Stimulated activated naive CD4-positive, alpha-beta T cell (primary cell): ENCODE measurements at regions not wholly inside any gene's neighbourhood (a gene's known extent, or its start where the extent isn't known, plus 50 kb on each side); places are given as distances from the start of the nearest gene placed in this dataset.

Experiments
- DNase-seq, 6 experiments: peaks; one replicate each; lab custom pipeline; 2025; lab: John Stamatoyannopoulos, UW

DNA sequence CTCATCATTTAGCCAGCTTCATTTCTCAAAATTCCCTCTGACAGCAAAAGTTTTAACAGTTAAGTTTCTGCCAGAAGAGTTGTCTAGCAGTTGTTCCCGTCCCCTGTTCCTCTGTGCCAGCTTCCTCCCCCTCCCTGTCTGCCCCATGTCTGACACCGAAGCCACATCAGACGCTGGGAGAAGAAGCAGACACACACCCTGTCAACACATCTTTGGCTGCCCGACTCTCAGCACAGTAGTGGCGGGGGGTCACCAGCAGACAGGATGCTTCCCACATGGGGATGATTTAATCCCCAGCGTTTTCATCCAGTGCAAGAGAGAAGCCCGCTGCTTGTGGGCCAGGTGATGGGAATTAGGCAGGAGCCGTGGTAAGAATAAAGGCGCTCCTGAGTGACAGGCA is 379.4 kb upstream of the RUNX1 start:
- DNase-seq: peak; percentile 18 to 64 (median 43)

DNA sequence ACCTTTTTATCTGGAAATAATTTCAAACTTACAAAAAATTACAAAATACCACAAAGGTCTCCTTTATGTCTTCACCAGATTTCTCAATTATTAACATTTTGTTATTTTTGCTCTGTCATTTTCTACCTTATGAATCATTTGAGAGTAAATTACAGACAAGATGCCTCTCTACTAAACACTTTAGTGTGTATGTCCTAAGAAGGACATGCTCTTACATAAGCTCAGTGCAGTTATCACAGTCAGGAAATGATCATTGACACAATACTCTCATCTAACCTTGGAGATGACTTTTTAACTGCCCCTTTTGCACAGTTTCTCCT is 378.9 kb upstream of the RUNX1 start:
- peak in 1 of 6 experiments; percentile 33 for DNase-seq

DNA sequence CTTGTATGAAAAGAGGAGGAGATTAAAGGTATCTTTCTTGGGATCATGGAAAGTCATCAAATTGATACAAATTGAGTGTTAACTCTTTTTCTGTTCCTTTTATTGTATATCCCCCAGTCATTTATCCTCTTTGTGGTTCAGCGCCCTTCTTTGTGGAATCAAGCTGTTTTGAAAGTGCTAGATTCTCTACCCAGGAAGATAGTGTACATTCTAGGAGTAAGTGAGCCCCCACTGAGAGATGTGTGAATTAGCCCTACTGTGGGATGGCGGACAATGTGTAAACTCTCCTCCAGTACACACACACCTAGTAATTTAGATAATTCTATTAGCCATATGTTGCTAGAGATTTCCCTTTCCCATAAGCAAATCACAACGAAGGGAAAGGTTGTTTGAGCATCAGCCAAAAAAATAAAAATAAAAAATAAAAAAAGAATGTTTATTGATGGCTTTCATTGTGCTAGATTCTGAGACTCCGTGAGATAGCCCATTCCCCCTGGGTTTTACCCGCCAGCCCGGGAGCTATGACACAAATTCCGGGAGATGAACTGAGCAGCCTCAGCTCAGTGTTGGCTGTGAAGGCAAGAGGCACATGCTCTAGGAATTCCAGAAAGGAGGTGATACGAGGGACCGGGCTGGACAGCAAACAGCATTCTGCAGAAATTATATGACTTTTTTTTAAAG is 378.4 kb upstream of the RUNX1 start:
- no peak for DNase-seq

DNA sequence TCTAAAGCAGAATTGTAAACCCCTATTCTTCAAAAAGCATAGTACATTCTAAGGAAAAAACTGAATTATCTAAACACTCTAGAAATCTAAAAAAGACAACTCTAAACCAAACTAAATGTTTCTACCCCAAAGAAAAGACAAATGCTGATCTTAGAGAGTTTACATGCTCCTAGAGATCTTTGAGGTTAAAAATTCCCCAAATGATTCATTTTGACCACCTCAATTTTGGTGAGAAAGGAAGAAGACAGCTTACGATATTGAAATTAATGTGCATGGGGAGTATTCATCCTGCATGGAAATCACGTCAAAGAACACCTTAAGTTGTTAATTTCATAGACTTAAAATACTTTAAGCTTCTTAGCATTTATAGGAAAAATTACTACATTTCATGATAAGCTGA is 377.8 kb upstream of the RUNX1 start:
- no peak for DNase-seq

DNA sequence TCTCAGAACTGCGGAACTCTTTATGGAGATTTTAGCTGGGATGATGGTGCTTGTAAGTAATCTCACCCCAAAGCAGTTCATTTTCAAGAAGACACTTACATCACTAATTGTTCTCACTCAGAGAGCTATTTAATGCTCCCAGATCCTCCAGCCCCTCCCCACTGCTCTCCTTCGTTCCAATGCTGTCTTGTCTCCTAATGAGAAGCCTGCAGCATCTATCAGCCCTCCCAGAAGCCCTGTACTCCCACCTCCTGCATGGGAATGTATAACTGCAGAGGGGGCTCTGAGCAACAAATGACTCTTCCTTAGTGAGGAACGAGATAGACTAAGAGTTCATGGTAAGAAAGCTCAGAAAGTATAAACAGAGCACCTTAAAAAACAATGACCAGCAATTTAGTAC is 377.4 kb upstream of the RUNX1 start:
- DNase-seq: no peak

DNA sequence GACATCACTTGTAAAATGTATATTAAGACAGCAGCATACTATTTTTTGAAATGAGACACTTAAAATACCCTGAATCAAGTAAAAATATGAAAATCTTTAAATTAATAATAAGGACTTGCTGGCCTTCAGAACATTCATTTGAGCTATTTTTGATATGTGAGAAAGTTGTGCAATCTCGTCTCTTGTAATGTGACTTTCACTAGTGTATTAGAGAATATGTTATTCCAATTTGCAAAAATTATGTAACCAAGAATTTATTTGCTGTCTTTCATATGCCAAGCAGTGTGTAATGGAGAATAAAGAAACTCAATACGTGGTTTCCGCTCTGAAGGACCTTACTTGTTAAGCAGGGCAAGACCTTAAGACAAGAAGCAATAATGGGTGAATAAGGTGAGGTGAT is 375.0 kb upstream of the RUNX1 start:
- no peak for DNase-seq

DNA sequence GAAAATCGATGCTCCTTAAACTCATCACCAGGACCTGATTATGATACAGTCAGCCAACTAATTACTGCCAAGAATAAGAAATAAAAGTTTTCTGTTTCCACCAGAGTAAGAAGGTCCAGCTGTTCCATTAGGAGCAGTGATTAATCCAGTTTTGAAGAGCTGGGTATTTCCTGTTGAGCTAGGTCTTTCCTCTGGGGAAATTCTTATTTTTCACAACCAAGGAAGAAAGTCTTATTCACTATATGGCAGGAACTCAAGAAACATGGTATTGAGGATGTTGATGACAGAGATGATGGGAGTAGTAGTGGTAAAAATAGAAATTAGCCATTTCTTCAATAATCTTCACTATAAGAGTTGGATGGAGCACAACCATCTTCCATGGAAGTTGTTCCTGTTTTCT is 374.6 kb upstream of the RUNX1 start:
- DNase-seq: no peak

DNA sequence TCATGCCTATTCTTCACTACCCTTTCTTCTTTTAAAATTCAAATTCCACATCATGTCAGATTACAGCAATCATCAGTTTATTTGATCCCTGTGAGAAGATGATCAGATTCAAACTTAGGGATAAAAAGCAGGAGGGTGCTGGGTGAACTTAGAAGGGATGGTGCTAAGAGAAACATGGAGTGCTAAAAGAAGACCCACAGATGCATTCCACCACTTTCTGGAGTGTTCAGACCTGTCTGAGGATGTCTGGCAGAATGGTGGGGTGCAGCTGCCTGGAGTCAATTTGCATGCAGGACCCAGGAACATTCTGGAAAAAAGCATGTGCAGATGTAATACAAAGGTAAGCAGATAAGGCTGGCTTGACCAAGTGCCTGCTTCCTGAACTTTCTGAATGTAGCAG is 372.9 kb upstream of the RUNX1 start:
- no peak for DNase-seq

DNA sequence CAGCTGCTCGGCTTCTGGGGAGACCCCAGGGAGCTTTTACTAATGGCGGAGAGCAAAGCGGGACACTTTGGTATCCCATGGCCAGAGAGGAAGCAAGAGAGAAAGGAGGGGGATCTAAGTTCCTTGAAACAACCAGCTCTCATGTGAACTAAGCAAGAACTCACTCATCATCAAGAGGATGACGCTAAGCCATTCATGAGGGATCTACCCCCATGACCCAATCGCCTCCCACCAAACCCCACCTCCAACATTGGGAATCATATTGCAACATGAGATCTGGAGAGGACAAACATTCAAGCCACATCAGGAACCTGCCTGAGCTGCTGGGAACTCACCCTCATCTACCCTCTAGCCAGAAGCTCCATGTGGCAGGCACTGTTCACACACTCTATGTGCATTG is 372.1 kb upstream of the RUNX1 start:
- DNase-seq: no peak

DNA sequence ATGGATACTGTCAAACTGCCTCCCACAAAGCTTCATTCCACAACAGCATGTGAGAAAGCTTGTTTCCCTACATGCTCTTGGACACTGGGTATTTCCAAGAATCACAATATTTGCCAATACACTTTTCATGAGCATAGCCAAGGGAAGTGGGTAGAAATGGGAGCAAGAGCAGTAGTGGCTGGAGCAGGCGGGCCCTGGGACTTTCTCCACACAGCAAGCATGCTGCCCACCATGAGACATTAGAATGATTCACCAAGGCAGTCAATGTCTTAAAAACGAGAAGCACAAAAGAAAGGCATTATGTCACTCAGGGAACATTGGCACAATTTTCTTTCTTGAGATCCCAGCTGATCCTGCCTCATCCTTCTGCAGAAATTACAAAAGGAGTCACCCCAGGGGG is 371.6 kb upstream of the RUNX1 start:
- DNase-seq: no peak

DNA sequence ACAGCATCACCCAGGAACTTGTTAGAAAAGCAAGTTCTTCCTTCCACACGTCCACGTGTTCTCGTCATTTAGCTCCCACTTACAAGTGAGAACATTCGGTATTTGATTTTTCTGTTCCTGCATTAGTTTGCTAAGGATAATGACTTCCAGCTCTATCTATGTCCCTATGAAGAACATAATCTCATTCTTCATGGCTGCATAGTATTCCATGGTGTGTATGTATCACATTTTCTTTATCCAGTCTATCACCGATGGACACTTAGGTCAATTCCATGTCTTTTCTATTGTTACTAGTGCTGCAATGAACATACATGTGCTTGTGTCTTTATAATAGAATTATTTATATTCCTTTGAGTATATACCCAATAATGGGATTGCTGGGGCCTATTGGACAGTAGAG is 368.7 kb upstream of the RUNX1 start:
- no peak for DNase-seq

DNA sequence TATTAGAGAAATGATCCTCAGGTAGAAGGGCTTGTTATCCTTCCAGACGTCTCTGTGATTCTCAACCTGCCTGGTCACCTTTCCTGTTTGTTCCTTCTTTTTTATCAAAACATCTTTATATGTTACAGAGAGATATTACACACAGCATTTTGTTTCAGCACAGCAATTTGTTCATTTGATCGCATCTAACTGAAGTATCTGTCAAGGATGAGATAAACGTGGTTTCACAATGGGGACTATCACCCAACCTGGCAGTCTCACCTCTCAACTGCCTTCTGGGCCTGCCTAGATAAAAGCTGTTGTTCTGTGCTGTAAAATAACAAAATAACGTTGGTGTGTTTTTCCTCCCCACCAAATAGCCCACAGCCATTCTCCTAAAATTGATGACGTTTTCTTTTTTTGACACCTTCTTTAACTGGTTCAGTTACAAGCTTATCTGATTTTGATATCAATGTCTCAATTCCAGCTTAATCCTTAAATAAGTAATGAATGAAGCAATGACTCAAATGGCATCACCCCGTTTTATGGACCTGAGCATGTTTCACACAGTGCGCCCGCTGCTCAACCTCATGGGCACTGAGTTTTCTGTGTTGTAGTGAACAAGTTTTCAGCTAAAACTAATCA is 367.9 kb upstream of the RUNX1 start:
- no peak for DNase-seq

DNA sequence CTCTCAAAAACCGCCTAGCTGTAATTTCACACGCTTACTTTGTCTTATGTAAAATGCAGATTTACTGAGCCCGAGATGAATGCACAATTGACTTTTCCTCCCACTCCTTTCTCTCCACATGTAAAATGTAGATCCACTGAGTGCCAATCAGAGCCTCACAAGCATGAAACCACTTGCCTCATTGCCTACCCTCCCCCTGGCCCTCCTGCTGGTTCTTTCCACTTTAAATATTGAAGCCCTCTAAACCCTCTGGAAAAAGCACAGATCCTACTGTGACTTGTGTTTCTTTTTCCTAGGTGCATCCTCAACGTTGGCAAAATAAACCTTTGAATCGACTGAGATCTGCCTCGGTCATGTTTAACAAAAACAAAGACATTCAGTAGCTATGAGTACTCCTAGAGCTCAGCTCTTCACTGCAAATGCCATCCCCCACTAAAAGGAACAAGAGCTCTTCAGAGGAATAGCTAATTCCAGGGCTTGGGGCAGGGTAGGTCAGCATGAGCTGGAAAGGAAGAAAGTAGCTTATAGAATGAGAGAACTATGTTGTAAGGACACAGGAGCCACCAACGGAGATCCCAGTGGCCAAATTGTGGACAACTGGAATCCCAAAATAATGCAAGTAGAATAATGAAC is 365.5 kb upstream of the RUNX1 start:
- no peak for DNase-seq

DNA sequence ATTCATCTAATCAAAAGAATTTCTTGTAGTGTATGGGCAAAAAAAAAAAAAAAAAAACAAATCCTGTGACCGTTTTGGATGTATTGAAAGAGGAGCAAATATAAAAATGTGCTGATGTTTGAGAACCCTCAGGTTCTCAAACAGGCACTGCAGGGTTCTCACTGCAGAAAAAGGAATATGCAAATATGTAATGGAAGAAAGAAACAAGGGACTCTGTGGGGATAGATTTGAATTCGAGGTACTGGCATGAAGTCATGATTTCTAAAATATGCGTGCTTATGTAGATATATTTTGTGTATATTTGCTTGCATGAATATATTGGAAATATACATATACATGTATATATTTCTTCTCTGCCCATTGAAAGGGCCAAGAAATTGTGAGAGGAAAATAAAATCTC is 365.0 kb upstream of the RUNX1 start:
- no peak for DNase-seq

DNA sequence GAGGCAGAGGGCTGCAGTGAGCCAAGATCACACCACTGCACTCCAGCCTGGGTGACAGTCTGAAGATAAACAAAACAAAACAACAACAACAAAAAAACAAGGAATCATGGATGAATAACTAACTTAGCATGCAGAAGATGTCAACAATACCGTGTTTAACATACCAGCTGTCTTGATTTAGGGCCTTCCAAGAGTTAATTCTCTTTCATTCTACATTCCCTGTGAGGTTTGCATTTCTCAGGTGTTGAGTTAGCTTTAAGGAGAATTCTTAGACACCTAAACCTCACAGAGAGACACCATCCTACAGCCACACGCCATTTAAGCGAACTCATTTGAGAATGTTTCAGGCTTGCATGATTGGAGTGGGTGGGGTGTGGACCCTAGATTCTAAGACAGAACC is 363.1 kb upstream of the RUNX1 start:
- no peak for DNase-seq

DNA sequence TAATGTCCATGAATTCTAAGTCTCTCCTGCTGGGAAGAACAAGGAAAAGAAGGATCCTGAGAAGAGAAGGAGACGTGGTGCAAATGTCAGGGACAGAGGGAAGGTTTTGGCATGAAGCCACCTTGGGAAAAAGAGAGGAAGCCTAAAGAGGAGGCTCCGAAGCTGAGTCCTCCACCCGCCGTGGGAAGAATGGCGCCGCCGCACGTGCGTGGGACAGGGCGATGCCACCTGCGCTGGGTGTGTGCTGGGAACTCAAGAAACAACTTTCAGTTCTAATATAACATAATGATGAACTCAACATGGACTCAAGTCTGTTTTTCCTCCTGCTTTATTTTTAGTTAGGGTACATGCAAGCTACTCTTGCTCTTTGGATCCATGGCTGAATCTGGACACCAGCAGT is 362.3 kb upstream of the RUNX1 start:
- no peak for DNase-seq

DNA sequence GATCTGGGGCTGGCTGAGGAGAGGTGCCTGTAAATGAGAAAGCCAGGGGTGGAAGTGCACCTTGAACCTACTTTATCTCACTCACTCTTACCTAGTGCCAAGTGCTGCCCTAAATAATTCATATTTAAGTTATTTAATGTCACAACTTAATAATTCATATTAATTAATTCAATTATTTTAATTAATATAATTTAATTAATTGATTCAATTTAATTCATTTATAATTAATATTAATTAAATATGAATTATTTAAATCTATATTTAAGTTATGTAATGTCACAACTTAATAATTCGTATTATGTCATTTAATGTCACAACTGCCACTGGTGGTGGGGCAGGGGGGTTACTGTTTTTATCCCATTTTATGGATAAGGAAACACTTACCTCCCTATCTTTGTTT is 361.6 kb upstream of the RUNX1 start:
- no peak for DNase-seq

DNA sequence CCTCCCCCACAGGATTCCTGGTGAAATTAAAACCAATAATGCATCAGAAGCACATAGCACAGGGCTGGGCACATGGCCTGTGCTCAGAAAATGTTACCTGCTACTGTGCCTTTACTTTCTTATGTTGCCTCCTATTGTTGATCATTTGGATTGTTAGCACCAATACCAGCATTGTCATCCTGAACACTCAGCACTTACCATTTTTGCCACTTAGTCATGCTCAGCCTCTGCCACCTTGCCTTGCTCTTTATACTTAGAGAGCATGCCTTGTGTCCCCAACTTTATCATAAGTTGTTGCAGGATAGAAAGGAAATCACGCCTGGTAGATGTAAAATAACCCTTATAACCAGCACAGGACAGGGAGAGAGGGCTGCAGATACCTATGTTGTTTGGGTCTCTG is 361.0 kb upstream of the RUNX1 start:
- no peak for DNase-seq

DNA sequence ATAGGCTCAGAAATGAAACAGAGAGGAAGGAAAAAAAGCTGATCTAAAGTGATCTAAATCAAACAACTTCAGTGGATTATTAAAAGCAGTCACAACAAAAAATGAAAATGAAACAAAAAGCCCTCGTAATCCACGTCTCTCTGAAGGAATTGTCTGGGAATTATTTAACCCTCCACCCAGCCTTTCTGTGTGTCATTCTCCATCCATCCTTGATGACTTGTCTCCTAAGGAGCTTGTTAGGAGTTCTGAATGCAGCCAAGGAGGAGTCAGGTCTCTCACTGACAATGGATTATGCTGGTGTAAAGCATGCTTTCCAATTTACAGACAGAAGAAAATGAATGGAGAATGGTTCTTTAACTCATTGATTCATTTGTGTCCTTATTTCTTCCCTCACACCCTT is 359.3 kb upstream of the RUNX1 start:
- no peak for DNase-seq

DNA sequence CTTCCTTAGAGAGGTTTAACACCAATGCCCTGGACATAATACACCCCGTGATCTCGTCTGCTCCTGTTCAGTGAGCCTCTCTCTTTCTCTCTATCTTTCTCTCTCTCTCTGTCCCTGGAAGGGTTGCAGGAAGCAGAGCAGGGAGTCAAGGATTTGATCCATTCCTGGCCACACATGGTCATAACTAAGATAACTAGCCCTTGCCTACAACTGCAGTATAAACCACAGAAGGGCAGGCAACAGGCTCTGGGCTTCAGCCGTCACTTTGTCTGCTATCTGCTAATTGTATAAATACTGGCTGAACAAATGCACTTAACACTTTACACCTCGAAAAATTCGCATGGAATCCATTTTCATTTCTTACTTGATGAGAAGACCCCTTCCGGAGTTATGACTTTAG is 357.5 kb upstream of the RUNX1 start:
- no peak for DNase-seq

DNA sequence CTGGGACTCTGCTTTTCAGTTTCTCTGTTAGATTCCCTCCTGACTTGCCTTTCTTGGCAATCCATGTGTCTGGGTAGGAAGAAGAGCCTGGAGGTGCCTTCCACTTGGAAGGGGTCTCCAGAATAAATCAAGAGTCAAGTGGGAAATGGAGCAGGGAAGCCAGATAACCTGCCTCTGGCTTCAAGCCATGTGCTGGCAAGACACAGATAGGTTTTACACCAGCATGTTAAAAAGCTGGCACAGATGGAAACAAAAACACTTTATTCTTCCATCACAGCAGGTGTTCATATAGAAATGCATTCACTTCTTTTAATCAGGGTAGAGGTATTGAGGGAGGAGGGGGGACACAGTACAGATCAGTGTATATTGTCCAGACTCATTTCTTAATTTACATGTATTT is 356.9 kb upstream of the RUNX1 start:
- DNase-seq: no peak

DNA sequence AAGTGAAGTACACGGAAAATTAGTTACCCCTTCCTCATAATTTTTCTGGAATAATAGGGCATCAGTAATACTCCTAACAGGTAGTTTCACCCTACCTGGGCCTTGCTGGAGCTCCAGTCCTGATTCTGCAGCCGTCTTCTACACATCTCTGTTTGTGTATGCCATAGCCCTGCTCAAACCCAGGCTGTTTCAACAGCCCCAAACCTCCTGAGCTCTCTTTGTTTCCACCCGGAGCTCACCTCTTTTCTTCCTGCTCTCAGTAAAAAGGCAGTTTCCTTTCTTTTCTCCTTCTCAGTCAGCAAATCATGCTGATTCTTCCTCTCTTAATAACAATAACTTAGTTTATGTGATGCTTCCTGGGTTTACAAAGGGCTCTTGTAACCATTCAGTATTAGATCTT is 355.1 kb upstream of the RUNX1 start:
- no peak for DNase-seq

DNA sequence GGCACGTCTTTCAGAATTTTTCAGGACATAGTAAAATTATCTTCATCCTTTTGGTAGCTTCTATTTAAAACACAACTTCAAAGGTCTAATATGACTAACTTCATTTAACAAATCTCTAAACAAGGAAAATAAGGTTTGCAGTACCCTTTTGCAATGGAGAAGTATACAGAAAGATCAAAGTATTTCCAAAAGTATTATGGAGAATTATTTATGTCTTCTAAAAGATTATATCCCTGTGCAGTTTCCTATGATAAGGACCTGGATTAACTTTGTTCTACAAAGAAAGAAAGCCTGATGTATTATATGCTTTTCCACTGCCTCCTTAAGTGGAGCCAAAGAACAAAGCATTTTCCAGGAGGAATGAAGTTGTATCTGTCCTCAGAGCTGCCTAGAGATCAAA is 353.0 kb upstream of the RUNX1 start:
- DNase-seq: no peak

DNA sequence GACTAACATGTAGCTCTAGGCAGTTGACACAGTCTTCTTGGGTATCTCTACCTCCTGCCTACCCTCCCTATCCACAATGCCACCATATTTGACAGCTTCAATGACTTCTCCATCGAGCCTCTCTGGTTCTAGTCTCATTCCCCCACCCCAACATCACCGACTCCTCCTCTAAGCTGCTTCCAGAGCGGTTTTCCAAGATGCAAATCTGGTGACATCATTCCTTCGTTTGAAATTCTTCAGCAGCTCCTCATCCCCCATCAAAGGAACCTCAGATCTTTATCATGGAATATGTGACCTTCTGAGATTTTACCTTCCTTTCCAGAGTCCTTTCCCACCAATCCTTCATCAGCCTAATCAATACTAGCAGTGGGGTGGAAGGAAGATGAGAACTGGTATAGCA is 352.4 kb upstream of the RUNX1 start:
- no peak for DNase-seq
